Gastrocnemius medialis (tissue), 4 donors: ENCODE measurements at regions not wholly inside any gene's neighbourhood (a gene's known extent, or its start where the extent isn't known, plus 50 kb on each side); places are given as distances from the start of the nearest gene placed in this dataset.

Source experiments
- POLR2A ChIP-seq, 2 donors: fragments of 450-650 bp; IDR thresholded peaks; one replicate each; pipeline ENCODE4 v1.6.1; 2017; ENCODE audit warnings: antibody characterized with exemption in 2 of 2, mild to moderate bottlenecking in 2 of 2, moderate library complexity in 2 of 2
- TF ChIP-seq, protein P1 (sequence below), 5 experiments: fragments of 450-650 bp in 3 of 5; fragments of 200-600 bp in 2 of 5; sonication (generic) in 2 of 5; IDR thresholded peaks in 4 of 5; conservative IDR thresholded peaks in 1 of 5; 1 replicate in 4 of 5; 2 replicates in 1 of 5; pipeline ENCODE4 v1.5.1; 2016 to 2019; ENCODE audit warnings: antibody characterized with exemption in 5 of 5, mild to moderate bottlenecking in 3 of 5, moderate library complexity in 3 of 5

DNA sequence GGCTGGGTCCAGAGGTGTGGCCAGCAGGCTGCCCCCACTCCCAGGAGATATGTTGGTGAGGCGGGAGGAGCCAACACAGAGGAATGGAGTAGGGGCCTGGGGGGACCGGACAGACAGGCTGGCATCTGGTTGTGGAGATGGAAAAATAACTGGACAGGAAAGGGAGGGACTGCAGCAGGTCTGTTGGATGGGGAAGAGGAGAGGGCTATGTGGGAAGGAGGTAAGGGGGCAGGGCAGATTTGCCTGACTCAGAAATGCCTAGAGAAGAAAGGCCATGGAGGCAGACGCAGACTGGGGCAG, 160.4 kb downstream of the TRIM29 start:
- TF ChIP-seq, protein P1, sequence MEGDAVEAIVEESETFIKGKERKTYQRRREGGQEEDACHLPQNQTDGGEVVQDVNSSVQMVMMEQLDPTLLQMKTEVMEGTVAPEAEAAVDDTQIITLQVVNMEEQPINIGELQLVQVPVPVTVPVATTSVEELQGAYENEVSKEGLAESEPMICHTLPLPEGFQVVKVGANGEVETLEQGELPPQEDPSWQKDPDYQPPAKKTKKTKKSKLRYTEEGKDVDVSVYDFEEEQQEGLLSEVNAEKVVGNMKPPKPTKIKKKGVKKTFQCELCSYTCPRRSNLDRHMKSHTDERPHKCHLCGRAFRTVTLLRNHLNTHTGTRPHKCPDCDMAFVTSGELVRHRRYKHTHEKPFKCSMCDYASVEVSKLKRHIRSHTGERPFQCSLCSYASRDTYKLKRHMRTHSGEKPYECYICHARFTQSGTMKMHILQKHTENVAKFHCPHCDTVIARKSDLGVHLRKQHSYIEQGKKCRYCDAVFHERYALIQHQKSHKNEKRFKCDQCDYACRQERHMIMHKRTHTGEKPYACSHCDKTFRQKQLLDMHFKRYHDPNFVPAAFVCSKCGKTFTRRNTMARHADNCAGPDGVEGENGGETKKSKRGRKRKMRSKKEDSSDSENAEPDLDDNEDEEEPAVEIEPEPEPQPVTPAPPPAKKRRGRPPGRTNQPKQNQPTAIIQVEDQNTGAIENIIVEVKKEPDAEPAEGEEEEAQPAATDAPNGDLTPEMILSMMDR (IDR thresholded peaks at IDR 0.05 in 4 of 5, conservative IDR thresholded peaks at IDR 0.05 in 1 of 5) = no peak
- no peak for TF ChIP-seq POLR2A (IDR thresholded peaks at IDR 0.05)
